ENCODE measurements at regions not wholly inside any gene's neighbourhood (a gene's known extent, or its start where the extent isn't known, plus 50 kb on each side); places are given as distances from the start of the nearest gene placed in this dataset.
A peak's percentile ranks its signal among the peaks of the same experiment; 100 is the strongest.

GRCh38 chr4:187413564-187414358, 581.8 kb upstream of the ZFP42 start:
- WGBS, 2 donors: 84 to 88% methylated on average over 4 of the region's 4 CpGs
- H3K27me3 ChIP-seq (ENCODE audit: control insufficient read depth in 3 of 3, insufficient read depth in 3 of 3, low read length in 2 of 3): no peaks in the 10 kb centered on the region
- H3K27ac ChIP-seq (ENCODE audit: low read depth in 1 of 2, low read length in 1 of 2): no peak overlapping the region
- H3K36me3 ChIP-seq (ENCODE audit: control insufficient read depth in 4 of 4, insufficient read depth in 4 of 4, low read length in 4 of 4): no peaks in the 10 kb centered on the region
- H3K9ac ChIP-seq (ENCODE audit: insufficient read depth in 1 of 2, low read length in 2 of 2): no peak overlapping the region
- ATAC-seq (ENCODE audit: insufficient read depth, low FRiP score) (no peak), DNase-seq (no peak)
- H3K4me1 ChIP-seq (ENCODE audit: control insufficient read depth in 5 of 5, insufficient read depth in 5 of 5, low read length in 5 of 5): peaks cover 0 to 37% (median 5%) of the 10 kb centered on the region in 5 donors
- TF ChIP-seq CTCF (IDR thresholded peaks at IDR 0.05; ENCODE audit: control extremely low read depth, extremely low read depth): no peak
- H3K9me3 ChIP-seq (ENCODE audit: control insufficient read depth in 4 of 4, insufficient read depth in 3 of 4, low read length in 3 of 4): peaks cover 0 to 4% (median 0%) of the 10 kb centered on the region in 4 donors
- H3K4me3 ChIP-seq: no peak overlapping the region

- WGBS, 2 donors: 70% methylated on average over 2 of the region's 2 CpGs
- ATAC-seq (ENCODE audit: insufficient read depth, low FRiP score) (no peak), DNase-seq (peak in 2 of 3 donors; percentile 46)
- TF ChIP-seq CTCF (IDR thresholded peaks at IDR 0.05; ENCODE audit: control extremely low read depth, extremely low read depth): no peak
- peaks cover 0 to 41% (median 5%) of the 10 kb centered on the region in 5 donors for H3K4me1 ChIP-seq (ENCODE audit: control insufficient read depth in 5 of 5, insufficient read depth in 5 of 5, low read length in 5 of 5)
- no peak overlapping the region for H3K27ac ChIP-seq (ENCODE audit: low read depth in 1 of 2, low read length in 1 of 2)
- H3K36me3 ChIP-seq (ENCODE audit: control insufficient read depth in 4 of 4, insufficient read depth in 4 of 4, low read length in 4 of 4): no peaks in the 10 kb centered on the region
- H3K9ac ChIP-seq (ENCODE audit: insufficient read depth in 1 of 2, low read length in 2 of 2): no peak overlapping the region
- peaks cover 0 to 4% (median 0%) of the 10 kb centered on the region in 4 donors for H3K9me3 ChIP-seq (ENCODE audit: control insufficient read depth in 4 of 4, insufficient read depth in 3 of 4, low read length in 3 of 4)
- no peaks in the 10 kb centered on the region for H3K27me3 ChIP-seq (ENCODE audit: control insufficient read depth in 3 of 3, insufficient read depth in 3 of 3, low read length in 2 of 3)
- H3K4me3 ChIP-seq: no peak overlapping the region
These were observed 580.9 kb upstream of the ZFP42 start for GRCh38 chr4:187414716-187415115.

- H3K9me3 ChIP-seq (ENCODE audit: control insufficient read depth in 4 of 4, insufficient read depth in 3 of 4, low read length in 3 of 4): peaks cover 0 to 4% (median 0%) of the 10 kb centered on the region in 4 donors
- no peak overlapping the region for H3K9ac ChIP-seq (ENCODE audit: insufficient read depth in 1 of 2, low read length in 2 of 2)
- WGBS, 2 donors: 68 to 86% methylated on average over 3 of the region's 3 CpGs
- H3K27ac ChIP-seq (ENCODE audit: low read depth in 1 of 2, low read length in 1 of 2): no peak overlapping the region
- H3K4me1 ChIP-seq (ENCODE audit: control insufficient read depth in 5 of 5, insufficient read depth in 5 of 5, low read length in 5 of 5): peaks cover 0 to 41% (median 5%) of the 10 kb centered on the region in 5 donors
- DNase-seq (peak in 2 of 3 donors; percentile 84 to 89), ATAC-seq (ENCODE audit: insufficient read depth, low FRiP score) (no peak)
- no peaks in the 10 kb centered on the region for H3K27me3 ChIP-seq (ENCODE audit: control insufficient read depth in 3 of 3, insufficient read depth in 3 of 3, low read length in 2 of 3)
- no peak for TF ChIP-seq CTCF (IDR thresholded peaks at IDR 0.05; ENCODE audit: control extremely low read depth, extremely low read depth)
- no peak overlapping the region for H3K4me3 ChIP-seq
- H3K36me3 ChIP-seq (ENCODE audit: control insufficient read depth in 4 of 4, insufficient read depth in 4 of 4, low read length in 4 of 4): no peaks in the 10 kb centered on the region
These were observed 580.3 kb upstream of the ZFP42 start for GRCh38 chr4:187415231-187415630.
